NCI-H774 (cell line): ENCODE measurements at regions not wholly inside any gene's neighbourhood (a gene's known extent, or its start where the extent isn't known, plus 50 kb on each side); places are given as distances from the start of the nearest gene placed in this dataset.

ENCODE experiments used
- DNase-seq: peaks from one replicate; lab custom pipeline; 2025; lab: John Stamatoyannopoulos, UW

GRCh38 chr2:18927525-18928232 lies 338.3 kb upstream of the NT5C1B start:
- no peak for DNase-seq

GRCh38 chr2:18926631-18927524 lies 337.5 kb upstream of the NT5C1B start:
- DNase-seq = no peak

DNA sequence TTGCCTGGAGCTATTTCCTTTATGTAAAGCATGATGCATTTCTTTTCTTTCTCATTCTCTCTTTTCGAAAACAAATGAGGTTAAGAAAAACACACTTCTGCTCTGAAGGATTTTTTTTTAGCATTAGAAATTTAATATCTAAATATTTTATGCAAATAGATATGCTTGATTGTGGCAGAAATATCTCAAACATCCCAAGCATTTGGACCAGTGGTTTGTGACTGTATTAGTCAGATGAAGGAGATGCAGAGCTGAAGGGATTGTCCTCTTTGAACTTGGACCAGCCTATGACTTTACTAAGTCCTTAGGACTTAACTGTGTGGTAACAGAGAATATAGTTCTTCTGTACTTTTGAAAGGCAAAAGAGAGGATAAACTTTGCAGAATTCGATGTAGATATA lies 335.9 kb upstream of the NT5C1B start:
- DNase-seq = no peak

DNA sequence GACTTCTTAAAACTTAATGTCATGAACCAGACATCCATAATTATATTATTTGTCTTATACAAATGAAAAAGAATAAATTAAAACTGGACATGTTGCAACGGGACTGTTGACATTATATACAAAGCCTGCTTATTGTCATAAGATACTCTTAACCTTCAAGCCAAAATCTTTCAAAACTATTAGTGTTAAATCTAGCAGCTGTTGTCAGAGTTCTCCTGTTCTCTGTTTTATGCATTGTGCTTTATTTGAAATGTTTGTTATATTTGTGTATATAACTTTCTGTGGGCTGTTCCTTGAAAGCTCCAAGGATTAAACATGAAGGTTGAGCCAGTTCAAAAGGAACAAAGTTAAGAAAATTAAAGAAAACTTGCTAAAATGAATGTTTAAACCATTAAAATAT lies 335.5 kb upstream of the NT5C1B start:
- no peak for DNase-seq

DNA sequence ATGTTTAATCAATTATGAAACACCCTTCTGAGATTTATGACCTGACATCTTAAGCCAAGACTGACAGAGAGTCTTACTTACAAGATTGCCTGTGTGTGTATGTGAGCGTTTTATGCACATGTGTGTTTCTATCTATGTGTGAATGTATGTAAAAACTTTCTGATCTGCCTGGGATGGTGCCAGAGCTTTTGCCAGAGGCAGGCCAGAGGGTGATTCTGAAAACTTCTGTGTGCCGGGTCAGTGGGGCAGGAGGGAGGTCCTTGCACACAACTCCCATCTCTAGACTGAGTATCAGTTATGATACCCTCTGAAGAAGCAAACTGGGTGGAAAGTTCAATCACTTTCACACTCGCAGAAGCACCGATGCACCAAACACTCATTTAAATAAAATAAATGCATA lies 335.0 kb upstream of the NT5C1B start:
- DNase-seq = no peak

- no peak for DNase-seq
Measured at GRCh38 chr2:18922276-18922675, 332.9 kb upstream of the NT5C1B start.

DNA sequence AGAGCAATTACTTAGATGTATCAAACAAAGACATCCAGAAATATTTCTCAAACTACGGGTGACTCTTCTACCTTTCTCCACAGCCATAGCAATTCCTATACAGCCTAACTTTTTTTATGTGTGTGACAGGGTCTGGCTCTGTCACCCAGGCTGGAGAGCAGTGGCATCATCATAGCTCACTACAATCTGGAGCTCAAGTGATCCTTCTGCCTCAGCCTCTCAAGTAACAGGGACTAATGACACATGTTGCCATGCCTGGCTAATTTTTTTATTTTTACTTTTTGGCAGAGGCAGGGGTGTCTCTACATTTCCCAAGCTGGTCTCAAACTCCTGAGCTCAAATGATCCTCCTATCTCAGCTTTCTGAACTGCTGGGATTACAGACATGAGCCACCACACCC lies 328.9 kb upstream of the NT5C1B start:
- DNase-seq = no peak

- no peak for DNase-seq
Measured at GRCh38 chr2:18915227-18915626, 325.9 kb upstream of the NT5C1B start.

- DNase-seq = no peak
Measured at GRCh38 chr2:18913512-18913911, 324.1 kb upstream of the NT5C1B start.

- no peak for DNase-seq
Measured at GRCh38 chr2:18912225-18912888, 323.0 kb upstream of the NT5C1B start.

DNA sequence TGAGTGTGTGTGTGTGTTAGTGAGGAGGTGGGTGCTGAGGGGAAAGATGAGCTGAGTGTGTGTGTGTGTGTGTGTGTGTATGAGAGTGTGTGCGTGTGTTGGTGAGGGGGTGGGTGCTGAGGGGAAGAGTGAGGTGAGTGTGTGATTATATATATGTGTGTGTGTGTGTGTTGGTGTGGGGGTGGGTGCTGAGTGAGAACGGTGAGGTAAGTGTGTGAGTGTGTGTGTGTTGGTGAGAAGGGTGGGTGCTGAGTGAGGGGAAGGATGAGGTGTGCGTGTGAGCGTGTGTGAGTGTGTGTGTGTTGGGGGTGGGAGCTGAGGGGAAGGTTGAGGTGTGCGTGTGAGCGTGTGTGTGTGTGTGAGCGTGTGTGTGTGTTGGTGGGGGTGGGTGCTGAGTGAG lies 322.0 kb upstream of the NT5C1B start:
- DNase-seq = no peak

DNA sequence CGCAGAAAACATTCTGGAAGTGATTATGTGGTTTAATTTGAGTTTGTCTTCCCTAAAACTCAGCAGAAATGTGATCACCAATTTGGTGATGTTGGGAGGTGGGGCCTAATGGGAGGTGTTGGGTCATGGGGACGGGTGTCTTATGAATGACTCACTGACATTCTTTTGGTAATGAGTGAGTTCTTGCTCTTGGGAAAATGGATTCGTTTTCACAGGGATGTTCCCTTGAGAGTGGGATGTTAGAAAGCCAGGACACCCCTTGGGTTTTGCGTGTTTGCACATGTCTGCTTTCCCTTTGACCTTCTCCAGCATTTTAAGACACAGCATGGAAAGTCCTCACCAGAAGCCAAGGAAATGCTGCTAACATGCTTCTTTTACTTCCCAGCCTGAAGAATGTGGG lies 321.5 kb upstream of the NT5C1B start:
- no peak for DNase-seq

DNA sequence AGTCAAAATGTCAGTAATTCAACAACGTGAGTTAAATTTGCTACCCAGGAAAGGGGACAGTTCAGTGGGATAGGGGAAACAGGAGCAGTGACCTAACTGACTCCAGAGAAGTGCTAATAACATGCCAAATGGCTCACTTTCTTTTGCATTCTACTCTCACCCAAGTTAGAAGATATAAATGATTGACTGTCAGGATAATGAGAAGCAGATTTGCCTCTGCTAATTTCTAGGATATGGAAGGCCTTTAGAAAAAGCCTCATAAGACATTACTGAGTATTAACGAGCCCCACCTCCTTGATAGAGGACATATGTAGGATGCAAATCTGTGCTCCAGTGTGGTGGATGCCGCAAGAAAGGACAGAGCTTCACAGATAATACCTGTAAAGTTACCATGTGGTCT lies 318.6 kb upstream of the NT5C1B start:
- no peak for DNase-seq

DNA sequence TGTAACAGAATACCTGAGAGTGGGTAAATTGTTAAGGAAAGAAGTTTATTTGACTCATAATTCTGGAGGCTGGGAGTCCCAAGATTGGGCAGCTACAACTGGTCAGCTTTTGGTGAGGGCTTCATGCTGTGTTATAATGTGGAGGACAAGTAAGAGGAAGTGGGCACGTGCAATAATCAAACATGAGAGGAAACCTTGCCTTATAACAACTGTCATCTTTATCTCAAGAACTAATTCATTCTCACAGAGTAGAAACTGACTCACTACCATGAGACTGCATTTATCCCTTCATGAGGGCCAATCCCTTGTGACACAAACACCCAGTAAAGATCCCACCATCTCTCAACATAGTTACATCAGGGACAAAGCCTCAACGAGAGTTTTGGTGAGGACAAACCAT lies 318.1 kb upstream of the NT5C1B start:
- no peak for DNase-seq

- DNase-seq = no peak
Measured at GRCh38 chr2:18903750-18904149, 314.4 kb upstream of the NT5C1B start.

GRCh38 chr2:18901242-18901641 lies 311.9 kb upstream of the NT5C1B start:
- no peak for DNase-seq

- no peak for DNase-seq
Measured at GRCh38 chr2:18900691-18901141, 311.3 kb upstream of the NT5C1B start.

- no peak for DNase-seq
Measured at GRCh38 chr2:18899725-18900124, 310.4 kb upstream of the NT5C1B start.

- no peak for DNase-seq
Measured at GRCh38 chr2:18898271-18898670, 308.9 kb upstream of the NT5C1B start.

GRCh38 chr2:18896125-18896764 lies 306.9 kb upstream of the NT5C1B start:
- no peak for DNase-seq

- DNase-seq = no peak
Measured at GRCh38 chr2:18891600-18892345, 302.4 kb upstream of the NT5C1B start.
